ENCODE measurements at regions not wholly inside any gene's neighbourhood (a gene's known extent, or its start where the extent isn't known, plus 50 kb on each side); places are given as distances from the start of the nearest gene placed in this dataset.

DNA sequence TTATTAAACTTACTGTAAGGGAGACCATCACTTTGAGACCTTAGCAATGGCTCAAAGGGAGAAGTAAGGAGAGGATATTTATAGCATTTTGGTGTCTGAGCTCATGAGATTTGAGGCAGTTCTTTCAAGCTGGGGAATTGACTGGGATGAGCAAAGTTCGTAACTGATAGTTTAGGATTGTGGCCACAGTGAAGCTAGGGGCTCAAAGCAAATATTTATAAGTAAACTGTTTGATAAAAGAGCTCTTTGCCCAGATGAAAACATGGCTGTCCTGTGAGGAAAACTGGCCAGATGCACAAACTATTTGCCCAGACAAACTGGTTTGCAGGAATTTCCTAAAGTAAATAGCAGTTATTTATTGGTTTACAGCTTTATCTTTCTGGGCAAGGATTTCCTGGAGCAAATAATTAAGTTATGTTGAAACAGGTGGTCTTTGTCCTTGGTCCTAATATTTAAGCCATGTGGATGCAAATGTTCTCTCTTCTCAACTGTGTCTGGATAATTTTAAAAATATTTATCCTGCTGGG is 59.7 kb upstream of the TMTC4 start (continued):
- TF ChIP-seq, protein P1, sequence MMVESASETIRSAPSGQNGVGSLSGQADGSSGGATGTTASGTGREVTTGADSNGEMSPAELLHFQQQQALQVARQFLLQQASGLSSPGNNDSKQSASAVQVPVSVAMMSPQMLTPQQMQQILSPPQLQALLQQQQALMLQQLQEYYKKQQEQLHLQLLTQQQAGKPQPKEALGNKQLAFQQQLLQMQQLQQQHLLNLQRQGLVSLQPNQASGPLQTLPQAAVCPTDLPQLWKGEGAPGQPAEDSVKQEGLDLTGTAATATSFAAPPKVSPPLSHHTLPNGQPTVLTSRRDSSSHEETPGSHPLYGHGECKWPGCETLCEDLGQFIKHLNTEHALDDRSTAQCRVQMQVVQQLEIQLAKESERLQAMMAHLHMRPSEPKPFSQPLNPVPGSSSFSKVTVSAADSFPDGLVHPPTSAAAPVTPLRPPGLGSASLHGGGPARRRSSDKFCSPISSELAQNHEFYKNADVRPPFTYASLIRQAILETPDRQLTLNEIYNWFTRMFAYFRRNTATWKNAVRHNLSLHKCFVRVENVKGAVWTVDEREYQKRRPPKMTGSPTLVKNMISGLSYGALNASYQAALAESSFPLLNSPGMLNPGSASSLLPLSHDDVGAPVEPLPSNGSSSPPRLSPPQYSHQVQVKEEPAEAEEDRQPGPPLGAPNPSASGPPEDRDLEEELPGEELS (CRISPR knock-in tag; IDR thresholded peaks at IDR 0.05), result peak; percentile 100
- TF ChIP-seq, protein P2, sequence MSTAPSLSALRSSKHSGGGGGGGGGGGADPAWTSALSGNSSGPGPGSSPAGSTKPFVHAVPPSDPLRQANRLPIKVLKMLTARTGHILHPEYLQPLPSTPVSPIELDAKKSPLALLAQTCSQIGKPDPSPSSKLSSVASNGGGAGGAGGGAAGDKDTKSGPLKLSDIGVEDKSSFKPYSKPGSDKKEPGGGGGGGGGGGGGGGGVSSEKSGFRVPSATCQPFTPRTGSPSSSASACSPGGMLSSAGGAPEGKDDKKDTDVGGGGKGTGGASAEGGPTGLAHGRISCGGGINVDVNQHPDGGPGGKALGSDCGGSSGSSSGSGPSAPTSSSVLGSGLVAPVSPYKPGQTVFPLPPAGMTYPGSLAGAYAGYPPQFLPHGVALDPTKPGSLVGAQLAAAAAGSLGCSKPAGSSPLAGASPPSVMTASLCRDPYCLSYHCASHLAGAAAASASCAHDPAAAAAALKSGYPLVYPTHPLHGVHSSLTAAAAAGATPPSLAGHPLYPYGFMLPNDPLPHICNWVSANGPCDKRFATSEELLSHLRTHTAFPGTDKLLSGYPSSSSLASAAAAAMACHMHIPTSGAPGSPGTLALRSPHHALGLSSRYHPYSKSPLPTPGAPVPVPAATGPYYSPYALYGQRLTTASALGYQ (CRISPR knock-in tag; IDR thresholded peaks at IDR 0.05), result peak; percentile 92
- TF ChIP-seq ZBTB21 (CRISPR knock-in tag; IDR thresholded peaks at IDR 0.05) (no peak), EP300 (IDR thresholded peaks at IDR 0.05; ENCODE audit: low read depth in 2 of 2, low read length in 2 of 2) (peak; percentile 62 to 99; a peak in 3 of 4 replicates), EP300 (CRISPR knock-in tag; IDR thresholded peaks at IDR 0.05; ENCODE audit: borderline replicate concordance) (peak; percentile 94), SNAPC2 (CRISPR knock-in tag; IDR thresholded peaks at IDR 0.05) (peak; percentile 80; the same call in 1 of the 2 replicates), TSC22D2 (CRISPR knock-in tag; IDR thresholded peaks at IDR 0.05; ENCODE audit: borderline replicate concordance) (no peak), ZIK1 (CRISPR knock-in tag; IDR thresholded peaks at IDR 0.05; ENCODE audit: borderline replicate concordance, low read depth) (no peak), ESRRA (CRISPR knock-in tag; IDR thresholded peaks at IDR 0.05; ENCODE audit: low read depth) (0 out of 2 replicates have a peak, but pooled peaks have one; percentile 31), KDM6A (CRISPR knock-in tag; IDR thresholded peaks at IDR 0.05; ENCODE audit: low read depth) (peak; percentile 89), RBFOX2 (IDR thresholded peaks at IDR 0.05; ENCODE audit: low read depth, low read length) (no peak), GATA4 (IDR thresholded peaks at IDR 0.05; ENCODE audit: borderline replicate concordance, low read depth) (peak; percentile 97), ZNF644 (CRISPR knock-in tag; IDR thresholded peaks at IDR 0.05; ENCODE audit: low read depth) (no peak), GZF1 (CRISPR knock-in tag; IDR thresholded peaks at IDR 0.05) (no peak), BCL6 (CRISPR knock-in tag; IDR thresholded peaks at IDR 0.05) (peak; percentile 96), ZNF501 (CRISPR knock-in tag; IDR thresholded peaks at IDR 0.05) (no peak), ZFY (CRISPR knock-in tag; IDR thresholded peaks at IDR 0.05) (no peak), MAZ (IDR thresholded peaks at IDR 0.05; ENCODE audit: borderline replicate concordance, low read depth, low read length) (no peak), MAZ (CRISPR knock-in tag; IDR thresholded peaks at IDR 0.05; ENCODE audit: low read depth) (no peak)
- TF ChIP-seq, protein P3, sequence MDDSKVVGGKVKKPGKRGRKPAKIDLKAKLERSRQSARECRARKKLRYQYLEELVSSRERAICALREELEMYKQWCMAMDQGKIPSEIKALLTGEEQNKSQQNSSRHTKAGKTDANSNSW (CRISPR knock-in tag; IDR thresholded peaks at IDR 0.05; ENCODE audit: borderline replicate concordance), result no peak
- TF ChIP-seq, protein P4, sequence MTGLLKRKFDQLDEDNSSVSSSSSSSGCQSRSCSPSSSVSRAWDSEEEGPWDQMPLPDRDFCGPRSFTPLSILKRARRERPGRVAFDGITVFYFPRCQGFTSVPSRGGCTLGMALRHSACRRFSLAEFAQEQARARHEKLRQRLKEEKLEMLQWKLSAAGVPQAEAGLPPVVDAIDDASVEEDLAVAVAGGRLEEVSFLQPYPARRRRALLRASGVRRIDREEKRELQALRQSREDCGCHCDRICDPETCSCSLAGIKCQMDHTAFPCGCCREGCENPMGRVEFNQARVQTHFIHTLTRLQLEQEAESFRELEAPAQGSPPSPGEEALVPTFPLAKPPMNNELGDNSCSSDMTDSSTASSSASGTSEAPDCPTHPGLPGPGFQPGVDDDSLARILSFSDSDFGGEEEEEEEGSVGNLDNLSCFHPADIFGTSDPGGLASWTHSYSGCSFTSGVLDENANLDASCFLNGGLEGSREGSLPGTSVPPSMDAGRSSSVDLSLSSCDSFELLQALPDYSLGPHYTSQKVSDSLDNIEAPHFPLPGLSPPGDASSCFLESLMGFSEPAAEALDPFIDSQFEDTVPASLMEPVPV (CRISPR knock-in tag; IDR thresholded peaks at IDR 0.05), result peak; percentile 71; the same call in 1 of the 2 replicates
- TF ChIP-seq, protein P5, sequence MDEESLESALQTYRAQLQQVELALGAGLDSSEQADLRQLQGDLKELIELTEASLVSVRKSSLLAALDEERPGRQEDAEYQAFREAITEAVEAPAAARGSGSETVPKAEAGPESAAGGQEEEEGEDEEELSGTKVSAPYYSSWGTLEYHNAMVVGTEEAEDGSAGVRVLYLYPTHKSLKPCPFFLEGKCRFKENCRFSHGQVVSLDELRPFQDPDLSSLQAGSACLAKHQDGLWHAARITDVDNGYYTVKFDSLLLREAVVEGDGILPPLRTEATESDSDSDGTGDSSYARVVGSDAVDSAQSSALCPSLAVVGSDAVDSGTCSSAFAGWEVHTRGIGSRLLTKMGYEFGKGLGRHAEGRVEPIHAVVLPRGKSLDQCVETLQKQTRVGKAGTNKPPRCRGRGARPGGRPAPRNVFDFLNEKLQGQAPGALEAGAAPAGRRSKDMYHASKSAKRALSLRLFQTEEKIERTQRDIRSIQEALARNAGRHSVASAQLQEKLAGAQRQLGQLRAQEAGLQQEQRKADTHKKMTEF (CRISPR knock-in tag; IDR thresholded peaks at IDR 0.05), result peak; percentile 92
- TF ChIP-seq, protein P6, sequence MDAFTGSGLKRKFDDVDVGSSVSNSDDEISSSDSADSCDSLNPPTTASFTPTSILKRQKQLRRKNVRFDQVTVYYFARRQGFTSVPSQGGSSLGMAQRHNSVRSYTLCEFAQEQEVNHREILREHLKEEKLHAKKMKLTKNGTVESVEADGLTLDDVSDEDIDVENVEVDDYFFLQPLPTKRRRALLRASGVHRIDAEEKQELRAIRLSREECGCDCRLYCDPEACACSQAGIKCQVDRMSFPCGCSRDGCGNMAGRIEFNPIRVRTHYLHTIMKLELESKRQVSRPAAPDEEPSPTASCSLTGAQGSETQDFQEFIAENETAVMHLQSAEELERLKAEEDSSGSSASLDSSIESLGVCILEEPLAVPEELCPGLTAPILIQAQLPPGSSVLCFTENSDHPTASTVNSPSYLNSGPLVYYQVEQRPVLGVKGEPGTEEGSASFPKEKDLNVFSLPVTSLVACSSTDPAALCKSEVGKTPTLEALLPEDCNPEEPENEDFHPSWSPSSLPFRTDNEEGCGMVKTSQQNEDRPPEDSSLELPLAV (CRISPR knock-in tag; conservative IDR thresholded peaks at IDR 0.05; ENCODE audit: low read depth), result no peak
